K562 (cell line): ENCODE measurements at regions not wholly inside any gene's neighbourhood (a gene's known extent, or its start where the extent isn't known, plus 50 kb on each side); places are given as distances from the start of the nearest gene placed in this dataset.

ENCODE experiments used
- ATAC-seq: fragments of 200-7000 bp; cut with Tn5 transposase; 3 replicates; pipeline ENCODE4 v1.9.1; 2020; ENCODE audit warnings: moderate library complexity
- BruUV-seq: library from RNA; stranded (reverse); fragments of 400-500 nt; replicated peaks from 2 replicates; lab custom pipeline; 2021; lab: Mats Ljungman, UMichigan
- CTCF ChIA-PET: fragments of 300-600 bp; formaldehyde crosslinking; extraction: SDS; loops from one replicate; lab custom pipeline; 2021; ENCODE audit warnings: low intra/inter-chr PET ratio; lab: Yijun Ruan, JAX
- POLR2A ChIA-PET: fragments of 300-600, 350-650 bp; sonication (Branson Sonifier 250); formaldehyde crosslinking; extraction: SDS; loops from one replicate; lab custom pipeline; 2021; ENCODE audit warnings: antibody characterized with exemption, inconsistent platforms; lab: Yijun Ruan, JAX
- DNase-seq, 4 experiments: peaks; one replicate each; pipeline versions ENCODE4 v3.0.0 to v3.0.0-alpha.2; 2011 to 2018; ENCODE audit warnings: low spot score in 3 of 4, mixed read lengths in 3 of 4; ENCODE audit errors: extremely low read depth in 1 of 4
- FAIRE-seq: peaks from 2 replicates; lab custom pipeline; 2011; peaks lifted over from hg19 to GRCh38; lab: Jason Lieb, UNC
- H2AFZ ChIP-seq: 2 replicates; pipeline ENCODE4 v1.6.0; 2011; ENCODE audit warnings: low read depth, low read length, control low read depth, inconsistent platforms
- H3K27ac ChIP-seq: fragments of 200-600 bp; 3 replicates; pipeline ENCODE4 v1.8.0; 2011; ENCODE audit warnings: low read depth, mild to moderate bottlenecking, control low read depth, inconsistent platforms, low read length, moderate library complexity, mixed read lengths; ENCODE audit errors: extremely low read depth
- H3K27me3 ChIP-seq, 2 experiments: fragments of 300-600 bp in 1 of 2; 2 replicates in 1 of 2; 3 replicates in 1 of 2; pipeline versions ENCODE4 v1.6.0 to v1.8.0; 2011; ENCODE audit warnings: inconsistent platforms in 2 of 2, low read length in 2 of 2, mild to moderate bottlenecking in 1 of 2, mixed read lengths in 1 of 2, moderate library complexity in 1 of 2; ENCODE audit not compliant: control insufficient read depth in 2 of 2, insufficient read depth in 2 of 2
- H3K36me3 ChIP-seq: fragments of 300-600 bp; 3 replicates; pipeline ENCODE4 v1.8.0; 2011; ENCODE audit warnings: mild to moderate bottlenecking, low read length, inconsistent platforms; ENCODE audit not compliant: control insufficient read depth, insufficient read depth
- H3K4me1 ChIP-seq, 2 experiments: fragments of 200-600 bp in 1 of 2; replicated peaks in 1 of 2; 2 replicates in 1 of 2; 3 replicates in 1 of 2; pipeline versions ENCODE4 v1.5.1 to v1.8.0; 2011; ENCODE audit warnings: inconsistent platforms in 2 of 2, low read length in 2 of 2, mild to moderate bottlenecking in 1 of 2, mixed read lengths in 1 of 2, moderate library complexity in 1 of 2; ENCODE audit not compliant: control insufficient read depth in 2 of 2, insufficient read depth in 2 of 2
- H3K4me2 ChIP-seq: 2 replicates; pipeline ENCODE4 v1.6.1; 2011; ENCODE audit warnings: low read length, control low read depth, inconsistent platforms, mixed read lengths; ENCODE audit not compliant: insufficient read depth
- H3K4me3 ChIP-seq: fragments of 200-600 bp; sonication (generic), shearing (Covaris generic); 2 replicates; pipeline ENCODE4 v1.5.1; 2016; ENCODE audit warnings: control low read depth, inconsistent platforms
- H3K79me2 ChIP-seq: fragments of 200-600 bp; 3 replicates; pipeline ENCODE4 v1.8.0; 2011; ENCODE audit warnings: low read length, inconsistent platforms; ENCODE audit not compliant: control insufficient read depth, insufficient read depth
- H3K9ac ChIP-seq, 2 experiments: 2 replicates each; pipeline versions ENCODE4 v1.6.0 to v1.6.1; 2011; ENCODE audit warnings: low read depth in 2 of 2, low read length in 2 of 2, control low read depth in 1 of 2, inconsistent platforms in 1 of 2, mild to moderate bottlenecking in 1 of 2, mixed read lengths in 1 of 2; ENCODE audit not compliant: insufficient read depth in 1 of 2
- H3K9me1 ChIP-seq: one replicate; pipeline ENCODE4 v1.6.0; 2011; ENCODE audit warnings: inconsistent platforms, mild to moderate bottlenecking, low read length, moderate library complexity; ENCODE audit not compliant: control insufficient read depth, insufficient read depth
- H3K9me3 ChIP-seq: replicated peaks from 2 replicates; pipeline ENCODE4 v1.5.1; 2011; ENCODE audit warnings: low read depth, low read length, inconsistent platforms; ENCODE audit not compliant: control insufficient read depth, insufficient read depth
- H4K20me1 ChIP-seq: replicated peaks from 2 replicates; pipeline ENCODE4 v1.6.1; 2011; ENCODE audit warnings: low read length, inconsistent platforms, mixed read lengths; ENCODE audit not compliant: control insufficient read depth, insufficient read depth
- BCL6 ChIP-seq: fragments of 250-450 bp; sonication (Bioruptor Pico); IDR thresholded peaks from 2 replicates; pipeline ENCODE4 v1.4.0; 2020
- CBFA2T2 ChIP-seq: fragments of 450-650 bp; conservative IDR thresholded peaks from 2 replicates; pipeline ENCODE4 v1.6.1; 2017; ENCODE audit warnings: mild to moderate bottlenecking
- CEBPG ChIP-seq, 3 experiments: fragments of 200-800 bp in 1 of 3; sonication (Bioruptor generic) in 1 of 3; sonication (generic) in 1 of 3; formaldehyde crosslinking in 1 of 3; IDR thresholded peaks in 2 of 3; conservative IDR thresholded peaks in 1 of 3; 2 replicates each; pipeline versions ENCODE4 v1.6.1 to v1.8.0; 2016 to 2022; ENCODE audit warnings: missing compliant biosample characterization in 2 of 3, missing genetic modification characterization in 2 of 3, mild to moderate bottlenecking in 1 of 3, missing genetic modification reagents in 1 of 3
- HDAC6 ChIP-seq: IDR thresholded peaks from 2 replicates; pipeline ENCODE4 v1.6.1; 2012; ENCODE audit warnings: low read depth, mild to moderate bottlenecking, control low read depth, inconsistent platforms, low read length, moderate library complexity
- MTF1 ChIP-seq: fragments of 250-450 bp; sonication (Bioruptor Pico); IDR thresholded peaks from 2 replicates; pipeline ENCODE4 v1.9.0; 2021; ENCODE audit warnings: moderate library complexity, mild to moderate bottlenecking, inconsistent platforms, borderline replicate concordance
- MYC ChIP-seq, 2 experiments: fragments of 250-450 bp in 1 of 2; sonication (Bioruptor Pico) in 1 of 2; IDR thresholded peaks; 2 replicates each; pipeline versions ENCODE4 v1.5.1 to v1.6.1; 2012 to 2021; ENCODE audit warnings: low read depth in 2 of 2, borderline replicate concordance in 1 of 2, improper control_type of control experiment in 1 of 2, low read length in 1 of 2, mild to moderate bottlenecking in 1 of 2, moderate library complexity in 1 of 2
- NUFIP1 ChIP-seq: fragments of 450-650 bp; IDR thresholded peaks from 2 replicates; pipeline ENCODE4 v1.6.1; 2018; ENCODE audit not compliant: partially characterized antibody
- TCFL5 ChIP-seq: fragments of 250-450 bp; sonication (Bioruptor Pico); conservative IDR thresholded peaks from 2 replicates; pipeline ENCODE4 v1.6.1; 2021; ENCODE audit warnings: mild to moderate bottlenecking, moderate library complexity, matching md5 sums
- ZBTB49 ChIP-seq: sonication (generic); formaldehyde crosslinking; IDR thresholded peaks from 2 replicates; pipeline ENCODE4 v1.8.0; 2022; ENCODE audit warnings: missing genetic modification reagents, mild to moderate bottlenecking, borderline replicate concordance
- ZFP1 ChIP-seq: fragments of 450-650 bp; formaldehyde crosslinking; IDR thresholded peaks from 2 replicates; pipeline ENCODE4 v1.4.0; 2020; ENCODE audit warnings: mild to moderate bottlenecking, mixed read lengths
- WGBS: fragments of 100-300 bp; shearing (Covaris generic); methylation state at CpG from one replicate; pipeline ENCODE4 v1.1.6; 2016; ENCODE audit warnings: low coverage, mixed read lengths; ENCODE audit not compliant: insufficient coverage; ENCODE audit errors: missing lambda C conversion rate; 5-methylcytosine and 5-hydroxymethylcytosine counted together
- in situ Hi-C: fragments of 300-500 bp; cut with MboI; formaldehyde crosslinking; loops from 4 replicates; pipeline ENCODE4 v1.15.0; 2018; ENCODE audit warnings: inconsistent platforms, mixed read lengths
- intact Hi-C: fragments of 100-400 bp; cut with micrococcal nuclease; formaldehyde crosslinking; loops from 2 replicates; pipeline ENCODE4 v1.14.2; 2022
- TF ChIP-seq, protein P1 (sequence below): fragments of 450-650 bp; IDR thresholded peaks from 2 replicates; pipeline ENCODE4 v1.6.1; 2016; ENCODE audit warnings: borderline replicate concordance
- TF ChIP-seq, protein P2 (sequence below), 3 experiments: fragments of 200-800 bp in 1 of 3; fragments of 250-450 bp in 1 of 3; fragments of 450-650 bp in 1 of 3; sonication (Bioruptor Pico) in 1 of 3; sonication (Bioruptor generic) in 1 of 3; formaldehyde crosslinking in 1 of 3; IDR thresholded peaks; 2 replicates each; pipeline versions ENCODE4 v1.6.1 to v1.8.0; 2016 to 2022; ENCODE audit warnings: mild to moderate bottlenecking in 2 of 3, missing genetic modification characterization in 2 of 3, missing compliant biosample characterization in 1 of 3, moderate library complexity in 1 of 3

GRCh38 chr2:104982111-104982510, 55.8 kb upstream of the MRPS9 start:
- CTCF ChIA-PET = no interaction called here
- Histone ChIP-seq H3K9me1 (no peaks in the 10 kb centered on the region), H3K4me2 (no peak overlapping the region), H4K20me1 (no peaks in the 10 kb centered on the region), H3K4me1 (no peaks in the 10 kb centered on the region), H3K4me3 (no peak overlapping the region), H3K9ac (no peak overlapping the region), H3K27me3 (peaks cover 0 to 5% of the 10 kb centered on the region in 2 experiments; a peak in 1 of 5 replicates), H3K36me3 (no peaks in the 10 kb centered on the region), H3K27ac (no peak overlapping the region), H2AFZ (no peak overlapping the region), H3K9me3 (no peaks in the 10 kb centered on the region), H3K79me2 (no peaks in the 10 kb centered on the region)
- in situ Hi-C loops = no loop called here
- no peak for ATAC-seq
- BruUV-seq = no TSS peak
- no peak for DNase-seq
- POLR2A ChIA-PET = no interaction called here
- 1% methylated on average over 7 of the region's 7 CpGs for WGBS
- no peak for FAIRE-seq
- intact Hi-C loops = no loop called here
- TF ChIP-seq, protein P1, sequence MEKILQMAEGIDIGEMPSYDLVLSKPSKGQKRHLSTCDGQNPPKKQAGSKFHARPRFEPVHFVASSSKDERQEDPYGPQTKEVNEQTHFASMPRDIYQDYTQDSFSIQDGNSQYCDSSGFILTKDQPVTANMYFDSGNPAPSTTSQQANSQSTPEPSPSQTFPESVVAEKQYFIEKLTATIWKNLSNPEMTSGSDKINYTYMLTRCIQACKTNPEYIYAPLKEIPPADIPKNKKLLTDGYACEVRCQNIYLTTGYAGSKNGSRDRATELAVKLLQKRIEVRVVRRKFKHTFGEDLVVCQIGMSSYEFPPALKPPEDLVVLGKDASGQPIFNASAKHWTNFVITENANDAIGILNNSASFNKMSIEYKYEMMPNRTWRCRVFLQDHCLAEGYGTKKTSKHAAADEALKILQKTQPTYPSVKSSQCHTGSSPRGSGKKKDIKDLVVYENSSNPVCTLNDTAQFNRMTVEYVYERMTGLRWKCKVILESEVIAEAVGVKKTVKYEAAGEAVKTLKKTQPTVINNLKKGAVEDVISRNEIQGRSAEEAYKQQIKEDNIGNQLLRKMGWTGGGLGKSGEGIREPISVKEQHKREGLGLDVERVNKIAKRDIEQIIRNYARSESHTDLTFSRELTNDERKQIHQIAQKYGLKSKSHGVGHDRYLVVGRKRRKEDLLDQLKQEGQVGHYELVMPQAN = no peak
- TF ChIP-seq CEBPG (CRISPR knock-in tag; IDR thresholded peaks at IDR 0.05) (no peak), CEBPG (tag; conservative IDR thresholded peaks at IDR 0.05 in 1 of 2, IDR thresholded peaks at IDR 0.05 in 1 of 2) (no peak), MYC (IDR thresholded peaks at IDR 0.05; ENCODE audit: low read depth, low read length) (no peak), MYC (CRISPR knock-in tag; IDR thresholded peaks at IDR 0.05; ENCODE audit: borderline replicate concordance, low read depth) (no peak), BCL6 (CRISPR knock-in tag) (no peak), MTF1 (no peak), ZFP1 (CRISPR knock-in tag) (no peak), NUFIP1 (no peak), ZBTB49 (CRISPR knock-in tag) (no peak), TCFL5 (CRISPR knock-in tag) (no peak), HDAC6 (no peak), CBFA2T2 (no peak)
- TF ChIP-seq, protein P2, sequence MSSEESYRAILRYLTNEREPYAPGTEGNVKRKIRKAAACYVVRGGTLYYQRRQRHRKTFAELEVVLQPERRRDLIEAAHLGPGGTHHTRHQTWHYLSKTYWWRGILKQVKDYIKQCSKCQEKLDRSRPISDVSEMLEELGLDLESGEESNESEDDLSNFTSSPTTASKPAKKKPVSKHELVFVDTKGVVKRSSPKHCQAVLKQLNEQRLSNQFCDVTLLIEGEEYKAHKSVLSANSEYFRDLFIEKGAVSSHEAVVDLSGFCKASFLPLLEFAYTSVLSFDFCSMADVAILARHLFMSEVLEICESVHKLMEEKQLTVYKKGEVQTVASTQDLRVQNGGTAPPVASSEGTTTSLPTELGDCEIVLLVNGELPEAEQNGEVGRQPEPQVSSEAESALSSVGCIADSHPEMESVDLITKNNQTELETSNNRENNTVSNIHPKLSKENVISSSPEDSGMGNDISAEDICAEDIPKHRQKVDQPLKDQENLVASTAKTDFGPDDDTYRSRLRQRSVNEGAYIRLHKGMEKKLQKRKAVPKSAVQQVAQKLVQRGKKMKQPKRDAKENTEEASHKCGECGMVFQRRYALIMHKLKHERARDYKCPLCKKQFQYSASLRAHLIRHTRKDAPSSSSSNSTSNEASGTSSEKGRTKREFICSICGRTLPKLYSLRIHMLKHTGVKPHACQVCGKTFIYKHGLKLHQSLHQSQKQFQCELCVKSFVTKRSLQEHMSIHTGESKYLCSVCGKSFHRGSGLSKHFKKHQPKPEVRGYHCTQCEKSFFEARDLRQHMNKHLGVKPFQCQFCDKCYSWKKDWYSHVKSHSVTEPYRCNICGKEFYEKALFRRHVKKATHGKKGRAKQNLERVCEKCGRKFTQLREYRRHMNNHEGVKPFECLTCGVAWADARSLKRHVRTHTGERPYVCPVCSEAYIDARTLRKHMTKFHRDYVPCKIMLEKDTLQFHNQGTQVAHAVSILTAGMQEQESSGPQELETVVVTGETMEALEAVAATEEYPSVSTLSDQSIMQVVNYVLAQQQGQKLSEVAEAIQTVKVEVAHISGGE (CRISPR knock-in tag; IDR thresholded peaks at IDR 0.05) = no peak
